ENCODE measurements at regions not wholly inside any gene's neighbourhood (a gene's known extent, or its start where the extent isn't known, plus 50 kb on each side); places are given as distances from the start of the nearest gene placed in this dataset.

- WGBS, 4 donors = 90 to 95% (median 93%) methylated on average over 5 of the region's 5 CpGs
- no peak overlapping the region for H3K4me3 ChIP-seq
- H3K27me3 ChIP-seq = no peaks in the 10 kb centered on the region
- DNase-seq = no peak
- TF ChIP-seq CTCF (IDR thresholded peaks at IDR 0.05) (no peak), POLR2A (IDR thresholded peaks at IDR 0.05) (no peak)
- no peaks in the 10 kb centered on the region for H3K4me1 ChIP-seq
- no peaks in the 10 kb centered on the region for H3K36me3 ChIP-seq
- H3K9me3 ChIP-seq = no peaks in the 10 kb centered on the region
- ATAC-seq = no peak
- no peak overlapping the region for H3K27ac ChIP-seq
- intact Hi-C loops (cut with DNase I) = no loop called here
Measured at GRCh38 chr5:44605926-44606325, 202.8 kb upstream of the MRPS30 start.

GRCh38 chr5:44603496-44604272, 205.1 kb upstream of the MRPS30 start:
- intact Hi-C loops (cut with DNase I) = no loop called here

GRCh38 chr5:44574678-44575077, 185.5 kb upstream of the FGF10 start:
- H3K36me3 ChIP-seq = no peaks in the 10 kb centered on the region
- no peak for ATAC-seq

More at GRCh38 chr5:44603496-44604272, 205.1 kb upstream of the MRPS30 start:
- ATAC-seq (no peak), DNase-seq (peak in 1 of 5 donors; percentile 10)
- Histone ChIP-seq H3K36me3 (no peaks in the 10 kb centered on the region), H3K9me3 (no peaks in the 10 kb centered on the region), H3K27me3 (no peaks in the 10 kb centered on the region), H3K4me3 (no peak overlapping the region), H3K4me1 (no peaks in the 10 kb centered on the region), H3K27ac (no peak overlapping the region)
- 73 to 81% (median 77%) methylated on average over 8 of the region's 8 CpGs for WGBS, 4 donors
- TF ChIP-seq CTCF (IDR thresholded peaks at IDR 0.05) (no peak), POLR2A (IDR thresholded peaks at IDR 0.05) (no peak)

GRCh38 chr5:44568519-44568918, 179.3 kb upstream of the FGF10 start:
- 95 to 97% (median 96%) methylated on average over 1 of the region's 1 CpG for WGBS, 4 donors
- TF ChIP-seq CTCF (IDR thresholded peaks at IDR 0.05) (no peak), POLR2A (IDR thresholded peaks at IDR 0.05) (no peak)

More at GRCh38 chr5:44574678-44575077, 185.5 kb upstream of the FGF10 start:
- H3K4me1 ChIP-seq = no peaks in the 10 kb centered on the region
- intact Hi-C loops (cut with DNase I) = no loop called here
- no peak overlapping the region for H3K4me3 ChIP-seq
- no peak overlapping the region for H3K27ac ChIP-seq
- H3K27me3 ChIP-seq = no peaks in the 10 kb centered on the region
- peaks cover 0 to 7% (median 0%) of the 10 kb centered on the region in 12 donors for H3K9me3 ChIP-seq
- DNase-seq = no peak
- WGBS, 4 donors = 59 to 74% (median 59%) methylated on average over 6 of the region's 6 CpGs
- TF ChIP-seq POLR2A (IDR thresholded peaks at IDR 0.05) = no peak
- no peak for TF ChIP-seq CTCF (IDR thresholded peaks at IDR 0.05)

More at GRCh38 chr5:44568519-44568918, 179.3 kb upstream of the FGF10 start:
- Histone ChIP-seq H3K9me3 (peaks cover 0 to 7% (median 0%) of the 10 kb centered on the region in 12 donors), H3K4me3 (no peak overlapping the region), H3K27ac (no peak overlapping the region), H3K4me1 (peaks cover 0 to 3% (median 0%) of the 10 kb centered on the region in 12 donors), H3K36me3 (no peaks in the 10 kb centered on the region), H3K27me3 (no peaks in the 10 kb centered on the region)
- intact Hi-C loops (cut with DNase I) = no loop called here
- no peak for DNase-seq
- ATAC-seq = no peak
